Neuronal stem cell (in vitro differentiated cells): ENCODE measurements at regions not wholly inside any gene's neighbourhood (a gene's known extent, or its start where the extent isn't known, plus 50 kb on each side); places are given as distances from the start of the nearest gene placed in this dataset.

ENCODE experiments used
- DNase-seq: peaks from one replicate; pipeline ENCODE4 v3.0.0-alpha.2; 2013; ENCODE audit warnings: low spot score
- H2AFZ ChIP-seq: one replicate; pipeline ENCODE4 v1.6.1; 2013; ENCODE audit warnings: mild to moderate bottlenecking, low read length, inconsistent platforms
- H2AK5ac ChIP-seq: 2 replicates; pipeline ENCODE4 v1.6.1; 2013; ENCODE audit warnings: low read depth, mild to moderate bottlenecking, inconsistent platforms, low read length, moderate library complexity, mixed read lengths
- H2BK120ac ChIP-seq: 2 replicates; pipeline ENCODE4 v1.6.1; 2013; ENCODE audit warnings: low read depth, mild to moderate bottlenecking, inconsistent platforms, low read length, moderate library complexity, mixed read lengths
- H2BK12ac ChIP-seq: one replicate; pipeline ENCODE4 v1.6.1; 2013; ENCODE audit warnings: low read length, inconsistent platforms
- H2BK15ac ChIP-seq: 2 replicates; pipeline ENCODE4 v1.6.1; 2013; ENCODE audit warnings: mild to moderate bottlenecking, low read length, inconsistent platforms, mixed read lengths
- H2BK5ac ChIP-seq: one replicate; pipeline ENCODE4 v1.6.1; 2013; ENCODE audit warnings: inconsistent platforms, mild to moderate bottlenecking, low read length, moderate library complexity
- H3K14ac ChIP-seq: one replicate; pipeline ENCODE4 v1.6.1; 2013; ENCODE audit warnings: low read length, inconsistent platforms
- H3K18ac ChIP-seq: 2 replicates; pipeline ENCODE4 v1.6.1; 2013; ENCODE audit warnings: low read length, inconsistent platforms
- H3K23ac ChIP-seq: 2 replicates; pipeline ENCODE4 v1.6.1; 2013; ENCODE audit warnings: low read depth, mild to moderate bottlenecking, mixed read lengths, low read length, inconsistent platforms; ENCODE audit not compliant: poor library complexity
- H3K27ac ChIP-seq: replicated peaks from 3 replicates; pipeline ENCODE4 v1.5.1; 2013; ENCODE audit warnings: low read length, inconsistent platforms
- H3K27me3 ChIP-seq, 3 experiments: 2 replicates each; pipeline ENCODE4 v1.6.1; 2013; ENCODE audit warnings: low read length in 3 of 3, mild to moderate bottlenecking in 2 of 3, inconsistent platforms in 1 of 3, low read depth in 1 of 3, mixed read lengths in 1 of 3, moderate library complexity in 1 of 3; ENCODE audit not compliant: control insufficient read depth in 3 of 3, insufficient read depth in 3 of 3
- H3K36me3 ChIP-seq, 2 donors: replicated peaks in 1 of 2; 2 replicates each; pipeline ENCODE4 v1.6.1; 2013; ENCODE audit warnings: low read length in 2 of 2; ENCODE audit not compliant: control insufficient read depth in 2 of 2, insufficient read depth in 2 of 2
- H3K4ac ChIP-seq: 2 replicates; pipeline ENCODE4 v1.6.1; 2013; ENCODE audit warnings: inconsistent platforms, mild to moderate bottlenecking, low read length, moderate library complexity
- H3K4me1 ChIP-seq, 2 donors: 1 replicate in 1 of 2; 2 replicates in 1 of 2; pipeline ENCODE4 v1.6.1; 2013; ENCODE audit warnings: low read length in 2 of 2, low read depth in 1 of 2; ENCODE audit not compliant: control insufficient read depth in 2 of 2, insufficient read depth in 1 of 2
- H3K4me2 ChIP-seq: one replicate; pipeline ENCODE4 v1.6.1; 2013; ENCODE audit warnings: mild to moderate bottlenecking, low read length, inconsistent platforms; ENCODE audit not compliant: insufficient read depth, poor library complexity, severe bottlenecking
- H3K4me3 ChIP-seq, 2 donors: 2 replicates each; pipeline ENCODE4 v1.5.1; 2013; ENCODE audit warnings: low read length in 2 of 2, mild to moderate bottlenecking in 2 of 2, inconsistent platforms in 1 of 2, moderate library complexity in 1 of 2
- H3K79me1 ChIP-seq: one replicate; pipeline ENCODE4 v1.6.1; 2013; ENCODE audit warnings: low read depth, mild to moderate bottlenecking, inconsistent platforms, low read length, moderate library complexity
- H3K9ac ChIP-seq: one replicate; pipeline ENCODE4 v1.6.1; 2013; ENCODE audit warnings: mild to moderate bottlenecking, low read depth, low read length, inconsistent platforms; ENCODE audit not compliant: poor library complexity
- H3K9me3 ChIP-seq, 2 donors: replicated peaks in 1 of 2; 2 replicates each; pipeline versions ENCODE3 to v1.6.1; 2013; ENCODE audit warnings: low read length in 2 of 2, mild to moderate bottlenecking in 2 of 2, inconsistent platforms in 1 of 2, low read depth in 1 of 2, mixed read lengths in 1 of 2, moderate library complexity in 1 of 2; ENCODE audit not compliant: control insufficient read depth in 2 of 2, insufficient read depth in 1 of 2
- H4K8ac ChIP-seq: one replicate; pipeline ENCODE4 v1.6.1; 2013; ENCODE audit warnings: low read depth, mild to moderate bottlenecking, inconsistent platforms, low read length, moderate library complexity
- H4K91ac ChIP-seq: one replicate; pipeline ENCODE4 v1.6.1; 2013; ENCODE audit warnings: low read length, low read depth, mild to moderate bottlenecking, inconsistent platforms; ENCODE audit not compliant: poor library complexity
- WGBS, 2 donors: extraction: QIAGEN DNeasy Blood & Tissue Kit; methylation state at CpG; one replicate each; pipeline ENCODE4 v1.1.7; 2013; ENCODE audit warnings: missing lambda C conversion rate in 2 of 2, mixed read lengths in 1 of 2; ENCODE audit not compliant: insufficient read length in 2 of 2, insufficient replicate concordance in 1 of 2; ENCODE audit errors: extremely low coverage in 2 of 2; 5-methylcytosine and 5-hydroxymethylcytosine counted together

GRCh38 chr2:160736148-160737028, 242.8 kb upstream of the RBMS1 start:
- Histone ChIP-seq H3K23ac (no peak overlapping the region), H2AFZ (peak overlapping the region; percentile 65), H2BK15ac (no peak overlapping the region), H2BK5ac (no peak overlapping the region), H3K36me3 (no peaks in the 10 kb centered on the region), H3K4me1 (peaks cover 5 to 21% of the 10 kb centered on the region in 2 donors), H3K27me3 (no peaks in the 10 kb centered on the region), H3K79me1 (no peaks in the 10 kb centered on the region), H3K27ac (no peak overlapping the region), H3K9ac (no peak overlapping the region), H3K9me3 (peaks cover 0 to 8% of the 10 kb centered on the region in 2 donors), H4K91ac (no peak overlapping the region), H3K4me3 (no peak overlapping the region), H3K4ac (no peak overlapping the region), H2AK5ac (no peak overlapping the region), H4K8ac (no peak overlapping the region), H3K4me2 (no peak overlapping the region), H3K14ac (no peak overlapping the region), H2BK120ac (no peak overlapping the region), H2BK12ac (no peak overlapping the region), H3K18ac (no peak overlapping the region)
- DNase-seq, result no peak
- WGBS, 2 donors, result no CpG with 5 or more reads among the region's 3 CpGs

GRCh38 chr2:160737247-160737646, 243.6 kb upstream of the RBMS1 start:
- H3K23ac ChIP-seq, result no peak overlapping the region
- no peaks in the 10 kb centered on the region for H3K36me3 ChIP-seq
- no peak overlapping the region for H3K14ac ChIP-seq
- H2AFZ ChIP-seq, result peak overlapping the region; percentile 65
- no peaks in the 10 kb centered on the region for H3K27me3 ChIP-seq
- H2BK120ac ChIP-seq, result no peak overlapping the region
- peaks cover 4 to 16% of the 10 kb centered on the region in 2 donors for H3K4me1 ChIP-seq
- H3K27ac ChIP-seq, result no peak overlapping the region
- no peak overlapping the region for H3K4me2 ChIP-seq
- H2BK12ac ChIP-seq, result no peak overlapping the region
- no peak overlapping the region for H4K8ac ChIP-seq
- no peak overlapping the region for H3K4me3 ChIP-seq
- no peak overlapping the region for H2BK15ac ChIP-seq
- H4K91ac ChIP-seq, result no peak overlapping the region
- WGBS, 2 donors, result no CpG with 5 or more reads among the region's 4 CpGs
- no peak overlapping the region for H2BK5ac ChIP-seq
- peaks cover 0 to 8% of the 10 kb centered on the region in 2 donors for H3K9me3 ChIP-seq
- no peak overlapping the region for H3K9ac ChIP-seq
- no peak overlapping the region for H3K18ac ChIP-seq
- no peak overlapping the region for H3K4ac ChIP-seq
- no peaks in the 10 kb centered on the region for H3K79me1 ChIP-seq
- H2AK5ac ChIP-seq, result no peak overlapping the region
- no peak for DNase-seq

GRCh38 chr2:160741271-160741670, 247.7 kb upstream of the RBMS1 start:
- Histone ChIP-seq H3K9me3 (no peaks in the 10 kb centered on the region), H2AFZ (peak overlapping the region; percentile 0), H3K36me3 (no peaks in the 10 kb centered on the region), H3K23ac (no peak overlapping the region), H3K27ac (no peak overlapping the region), H2BK5ac (no peak overlapping the region), H2AK5ac (no peak overlapping the region), H3K18ac (no peak overlapping the region), H3K9ac (no peak overlapping the region), H2BK15ac (no peak overlapping the region), H2BK120ac (no peak overlapping the region), H3K14ac (no peak overlapping the region), H3K27me3 (no peaks in the 10 kb centered on the region), H2BK12ac (no peak overlapping the region), H3K4me2 (no peak overlapping the region), H4K8ac (no peak overlapping the region), H3K4me3 (no peak overlapping the region), H4K91ac (no peak overlapping the region), H3K4me1 (peaks cover 4 to 14% of the 10 kb centered on the region in 2 donors), H3K79me1 (no peaks in the 10 kb centered on the region), H3K4ac (no peak overlapping the region)
- DNase-seq, result no peak

- Histone ChIP-seq H3K4me1 (peaks cover 1 to 11% of the 10 kb centered on the region in 2 donors), H2BK15ac (no peak overlapping the region), H3K4me3 (no peak overlapping the region), H3K27ac (no peak overlapping the region), H3K79me1 (no peaks in the 10 kb centered on the region), H2BK12ac (no peak overlapping the region), H3K14ac (no peak overlapping the region), H4K8ac (no peak overlapping the region), H3K9me3 (no peaks in the 10 kb centered on the region), H3K23ac (no peak overlapping the region), H2BK5ac (no peak overlapping the region), H3K4me2 (no peak overlapping the region), H3K27me3 (no peaks in the 10 kb centered on the region), H3K36me3 (no peaks in the 10 kb centered on the region), H2AK5ac (no peak overlapping the region), H4K91ac (no peak overlapping the region), H3K9ac (no peak overlapping the region), H3K4ac (no peak overlapping the region), H2BK120ac (no peak overlapping the region), H2AFZ (no peak overlapping the region), H3K18ac (no peak overlapping the region)
- WGBS, 2 donors, result no CpG with 5 or more reads among the region's 2 CpGs
- DNase-seq, result no peak
Observed at GRCh38 chr2:160741815-160742214, 248.2 kb upstream of the RBMS1 start.
